HG03432 (cell line): ENCODE measurements at regions not wholly inside any gene's neighbourhood (a gene's known extent, or its start where the extent isn't known, plus 50 kb on each side); places are given as distances from the start of the nearest gene placed in this dataset.

ENCODE experiments used
- ATAC-seq: cut with Tn5 transposase; IDR thresholded peaks from one replicate; pipeline ENCODE4 v1.9.1; 2021; ENCODE audit warnings: mild to moderate bottlenecking, moderate library complexity; ENCODE audit not compliant: unreplicated experiment

DNA sequence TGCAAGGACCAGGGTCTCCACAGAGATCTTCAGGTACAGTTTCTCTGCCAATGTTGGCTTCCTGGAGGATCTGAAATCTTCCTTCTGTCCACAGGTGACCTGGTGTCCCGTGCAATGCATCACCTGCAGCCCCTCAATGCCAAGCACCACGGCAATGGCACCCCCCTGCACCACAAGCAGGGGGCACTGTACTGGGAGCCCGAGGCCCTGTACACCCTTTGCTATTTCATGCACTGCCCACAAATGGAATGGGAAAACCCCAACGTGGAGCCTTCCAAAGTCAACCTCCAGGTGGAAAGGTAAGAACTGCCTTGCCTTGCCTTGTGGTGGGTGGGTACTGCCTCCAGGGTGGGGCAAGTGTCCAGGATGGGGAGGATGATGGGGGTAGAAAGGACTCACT is 141.8 kb upstream of the PWP1 start:
- no peak for ATAC-seq

GRCh38 chr12:107544937-107545336 is 140.7 kb upstream of the PWP1 start:
- no peak for ATAC-seq

DNA sequence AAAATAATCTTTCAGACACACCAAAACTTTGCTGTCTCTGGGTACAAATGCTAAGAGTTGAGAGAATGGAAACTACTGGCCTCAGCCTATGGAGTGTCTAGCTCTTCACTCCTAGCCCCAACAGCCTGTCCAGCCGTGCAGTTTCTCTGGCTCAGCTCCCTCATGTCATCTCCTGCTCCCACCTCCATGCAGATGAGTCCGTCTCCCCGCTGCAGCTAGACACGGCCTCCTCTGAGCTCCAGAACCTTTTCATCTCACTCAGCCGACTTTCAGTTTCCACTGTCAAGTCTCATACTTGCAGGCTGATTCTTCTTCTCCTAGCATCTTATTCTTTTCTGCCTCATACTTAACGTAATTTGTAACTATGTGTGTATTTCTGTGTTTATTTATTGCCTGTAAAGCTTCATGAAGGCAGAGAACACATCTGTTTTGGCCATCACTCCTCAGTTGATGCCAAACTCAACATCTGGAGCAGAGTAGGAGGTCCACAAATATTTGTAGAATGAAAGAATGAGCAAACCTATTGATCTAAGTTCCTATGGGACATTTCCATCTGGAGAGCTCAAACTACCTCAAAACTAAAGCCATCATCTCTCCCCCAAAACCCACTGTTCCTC is 139.8 kb upstream of the PWP1 start:
- no peak for ATAC-seq

DNA sequence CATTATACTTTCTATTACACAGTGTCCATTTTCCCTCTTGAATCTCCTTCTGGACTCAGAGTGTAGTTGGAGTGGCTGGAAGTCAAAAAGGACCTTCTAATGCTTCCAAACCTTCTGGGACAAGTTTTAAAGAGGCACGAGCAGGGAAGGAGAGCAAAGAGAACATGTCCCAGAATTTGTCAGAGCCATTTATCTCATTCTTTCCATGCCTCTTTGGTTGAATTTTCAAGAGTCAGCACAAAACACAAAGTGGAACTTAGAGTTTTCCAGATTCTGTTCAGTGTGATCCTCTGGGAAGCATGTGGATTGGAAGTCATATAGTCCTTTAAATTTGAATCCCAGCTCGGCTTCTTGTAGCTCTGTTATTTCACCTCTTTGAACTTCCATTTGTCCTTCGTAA is 138.2 kb upstream of the PWP1 start:
- ATAC-seq = no peak

DNA sequence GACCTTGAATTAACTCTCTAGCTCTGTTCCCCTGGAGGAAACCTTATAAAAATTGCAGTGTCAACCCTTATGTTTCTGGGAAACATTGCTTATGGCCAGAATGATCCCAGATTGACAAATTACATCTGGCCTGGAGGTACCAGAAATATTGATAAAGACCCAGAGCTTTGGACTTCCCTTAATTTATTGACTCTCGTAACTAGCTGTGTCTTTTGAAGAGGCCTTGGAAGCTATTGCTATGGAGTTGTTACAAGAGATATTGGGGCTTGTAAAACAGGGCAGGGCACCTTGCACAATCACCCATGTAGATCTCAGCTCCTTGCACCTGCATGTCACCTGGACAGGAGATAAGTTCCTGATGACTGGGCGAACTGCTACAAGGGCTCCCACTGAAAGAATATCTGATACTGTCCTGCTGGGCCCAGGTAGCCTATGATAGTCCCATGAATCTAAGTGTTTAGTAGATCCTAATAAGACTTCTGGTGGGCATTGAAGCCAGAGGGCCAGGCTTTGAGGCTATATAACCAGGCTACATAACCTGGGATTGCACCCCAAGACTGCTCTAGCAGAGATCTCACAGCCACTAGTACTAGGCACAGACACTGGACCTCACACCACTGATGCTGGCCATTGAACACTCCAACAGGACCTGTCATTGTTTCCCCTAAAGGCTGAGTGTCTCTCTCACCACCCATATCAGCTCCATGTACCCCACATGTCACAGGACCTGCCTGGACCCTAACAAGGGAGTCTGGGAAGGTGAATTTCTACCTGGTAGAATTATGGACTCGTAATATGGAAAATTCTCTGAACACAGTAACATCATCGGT is 135.7 kb upstream of the PWP1 start:
- ATAC-seq = no peak

- ATAC-seq = no peak
These were observed 134.2 kb upstream of the PWP1 start for GRCh38 chr12:107551434-107551833.

DNA sequence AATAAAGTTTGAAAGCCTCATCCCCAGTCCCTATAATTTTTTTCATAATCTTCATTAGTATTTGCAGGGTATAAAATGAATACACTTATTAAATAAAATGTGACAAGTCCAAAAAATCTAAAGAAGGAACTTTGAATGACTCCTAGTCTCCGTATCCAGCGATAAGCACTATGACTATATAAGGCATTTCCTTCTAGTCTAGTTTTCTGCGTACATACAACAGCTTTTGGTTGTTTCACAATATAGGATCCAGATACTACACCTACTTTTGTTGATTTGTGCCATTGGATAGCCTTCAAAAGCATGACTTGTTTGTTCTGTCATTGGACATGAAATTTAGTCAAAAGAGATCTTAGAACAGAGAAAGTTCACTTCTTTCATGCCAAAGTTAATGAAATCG is 133.3 kb upstream of the PWP1 start:
- ATAC-seq = no peak

GRCh38 chr12:107553211-107553765 is 132.3 kb upstream of the PWP1 start:
- ATAC-seq = no peak

- ATAC-seq = no peak
These were observed 130.7 kb upstream of the PWP1 start for GRCh38 chr12:107554941-107555340.

DNA sequence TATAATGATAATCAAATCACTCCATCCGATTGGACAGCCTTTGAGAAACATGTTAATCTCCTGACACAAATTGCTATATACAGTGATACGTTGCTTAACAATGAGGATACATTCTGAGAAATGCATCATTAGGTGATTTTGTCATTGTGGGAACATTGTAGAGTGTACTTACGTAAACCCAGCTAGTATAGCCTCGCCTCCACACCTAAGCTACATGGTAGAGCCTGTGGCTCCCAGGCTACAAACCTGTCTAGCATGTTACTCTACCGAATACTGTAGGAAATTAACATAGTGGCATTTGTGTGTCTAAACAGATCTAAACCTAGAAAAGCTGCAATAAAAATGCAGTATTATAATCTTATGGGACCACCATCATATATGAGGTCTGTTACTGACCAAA is 128.6 kb upstream of the PWP1 start:
- no peak for ATAC-seq

- ATAC-seq = no peak
These were observed 128.0 kb upstream of the PWP1 start for GRCh38 chr12:107557589-107558100.

DNA sequence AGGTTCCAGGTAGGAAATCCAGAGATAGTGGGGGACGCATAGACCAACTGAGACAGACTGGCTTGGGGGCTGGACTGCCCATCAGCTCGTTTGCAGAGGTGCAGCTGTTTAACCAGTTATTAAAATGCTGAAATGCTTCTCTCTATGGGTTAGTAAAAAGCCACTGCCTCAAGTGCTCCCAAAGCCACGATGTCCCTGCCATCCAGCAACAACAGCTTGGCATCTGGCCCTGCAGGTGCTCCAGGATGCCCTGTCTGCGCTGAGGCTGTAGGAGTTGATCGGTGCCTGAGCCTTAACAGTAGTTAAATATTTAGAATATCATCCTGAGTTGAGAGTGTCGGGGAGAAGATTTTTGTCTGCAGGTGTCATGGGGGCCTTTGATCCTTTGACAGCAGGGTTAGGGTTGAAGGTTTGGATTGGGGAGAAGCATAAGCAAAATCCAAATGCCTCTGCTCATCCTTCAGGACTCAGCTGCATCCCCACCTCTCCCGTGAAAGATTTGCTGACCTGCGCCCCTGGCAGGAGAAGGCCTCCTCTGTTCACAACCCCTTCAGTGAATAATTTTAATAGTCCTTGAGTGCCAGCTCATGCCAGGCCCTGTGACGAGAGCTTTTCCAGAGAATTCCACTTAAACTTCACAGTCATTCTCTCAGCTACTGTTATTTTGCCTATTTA is 127.3 kb upstream of the PWP1 start:
- ATAC-seq = no peak

DNA sequence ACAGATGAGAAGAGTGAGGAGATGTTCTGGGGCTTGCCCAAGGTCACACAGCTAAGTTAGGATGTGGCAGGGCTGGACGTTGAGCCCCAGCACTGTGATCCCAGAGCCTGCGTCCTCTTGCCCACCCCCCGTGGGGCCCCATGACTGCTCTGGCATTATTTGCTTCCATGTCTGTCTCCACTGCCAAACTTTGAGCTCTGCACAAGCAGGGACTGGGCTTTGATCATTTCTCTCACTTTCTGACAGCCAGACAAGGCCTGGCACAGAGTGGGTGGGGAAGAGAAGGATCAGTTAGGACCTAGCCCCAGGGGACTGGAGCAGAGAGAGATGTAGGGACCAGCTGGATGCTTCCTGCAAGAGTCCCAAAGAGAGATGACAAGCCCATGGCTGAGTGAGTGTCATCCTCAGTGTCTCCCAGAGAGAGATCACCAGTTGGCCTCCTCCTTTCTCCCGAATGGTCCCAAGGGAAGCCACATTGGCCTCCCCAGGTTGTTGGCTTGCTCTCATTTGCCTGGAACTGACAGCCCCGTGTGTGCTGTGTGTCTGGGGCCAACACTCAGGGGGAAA is 126.7 kb upstream of the PWP1 start:
- ATAC-seq = no peak

GRCh38 chr12:107560165-107560898 is 125.3 kb upstream of the PWP1 start:
- ATAC-seq = no peak

GRCh38 chr12:107560899-107561285 is 124.7 kb upstream of the PWP1 start:
- no peak for ATAC-seq

DNA sequence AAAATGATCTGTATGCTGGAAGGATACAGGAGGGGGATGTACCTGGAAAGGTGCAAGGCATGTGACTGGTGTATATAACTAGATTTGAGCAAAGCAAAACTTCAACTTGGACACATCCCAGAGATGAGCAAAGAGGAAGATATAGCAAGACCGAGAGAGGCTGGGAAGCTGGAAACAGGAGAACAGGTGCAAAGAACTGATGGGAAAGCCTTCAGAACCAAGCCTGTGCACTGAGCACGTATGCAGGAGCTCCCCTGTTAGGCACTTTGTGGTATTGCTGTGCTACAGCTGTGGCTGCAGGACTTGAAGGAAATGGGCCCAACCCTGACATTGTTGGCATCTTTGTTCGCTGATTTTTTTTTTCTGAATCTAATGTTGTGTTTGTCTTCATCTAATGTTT is 120.7 kb upstream of the PWP1 start:
- ATAC-seq = no peak

- ATAC-seq = no peak
These were observed 120.0 kb upstream of the PWP1 start for GRCh38 chr12:107565551-107565950.

DNA sequence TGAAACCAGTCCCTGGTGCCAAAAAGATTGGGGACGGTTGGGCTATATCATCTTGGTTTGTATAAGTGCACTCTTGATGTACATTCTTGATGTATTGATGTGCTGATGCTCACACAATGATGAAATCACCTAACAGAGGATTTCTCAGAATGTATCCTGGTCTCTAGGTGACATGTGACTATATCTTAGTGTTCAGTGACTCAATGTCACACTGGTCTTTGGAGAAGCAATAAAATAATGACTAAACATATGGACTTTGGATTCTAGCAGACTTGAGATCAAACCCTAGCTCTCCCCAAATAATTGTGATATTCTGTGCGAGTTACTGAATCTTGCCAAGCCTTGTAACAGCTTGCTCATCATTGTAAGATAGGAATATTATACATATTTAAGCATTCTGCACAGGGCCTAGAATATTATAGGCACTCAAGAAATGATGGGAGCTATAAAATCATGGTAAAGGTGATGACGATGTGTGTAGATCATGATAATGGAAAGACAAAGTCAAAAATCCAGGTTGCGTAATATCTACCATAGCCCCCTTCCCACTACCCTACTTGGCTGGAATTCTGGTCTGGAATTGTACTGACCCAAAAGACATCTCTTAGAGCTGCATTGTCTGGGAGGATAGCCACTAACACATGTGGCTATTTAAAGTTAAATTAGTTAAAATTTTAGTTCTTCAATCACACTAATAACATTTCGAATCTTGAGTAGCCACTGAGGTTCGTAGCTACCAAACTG is 117.6 kb upstream of the PWP1 start:
- ATAC-seq = no peak

- no peak for ATAC-seq
These were observed 116.9 kb upstream of the PWP1 start for GRCh38 chr12:107568718-107569117.

- ATAC-seq = no peak
These were observed 114.9 kb upstream of the PWP1 start for GRCh38 chr12:107570721-107571120.
